ENCODE measurements at regions not wholly inside any gene's neighbourhood (a gene's known extent, or its start where the extent isn't known, plus 50 kb on each side); places are given as distances from the start of the nearest gene placed in this dataset.

GRCh38 chr22:48155446-48155845, 1393.0 kb downstream of the TBC1D22A start:
- TF ChIP-seq, protein P1, sequence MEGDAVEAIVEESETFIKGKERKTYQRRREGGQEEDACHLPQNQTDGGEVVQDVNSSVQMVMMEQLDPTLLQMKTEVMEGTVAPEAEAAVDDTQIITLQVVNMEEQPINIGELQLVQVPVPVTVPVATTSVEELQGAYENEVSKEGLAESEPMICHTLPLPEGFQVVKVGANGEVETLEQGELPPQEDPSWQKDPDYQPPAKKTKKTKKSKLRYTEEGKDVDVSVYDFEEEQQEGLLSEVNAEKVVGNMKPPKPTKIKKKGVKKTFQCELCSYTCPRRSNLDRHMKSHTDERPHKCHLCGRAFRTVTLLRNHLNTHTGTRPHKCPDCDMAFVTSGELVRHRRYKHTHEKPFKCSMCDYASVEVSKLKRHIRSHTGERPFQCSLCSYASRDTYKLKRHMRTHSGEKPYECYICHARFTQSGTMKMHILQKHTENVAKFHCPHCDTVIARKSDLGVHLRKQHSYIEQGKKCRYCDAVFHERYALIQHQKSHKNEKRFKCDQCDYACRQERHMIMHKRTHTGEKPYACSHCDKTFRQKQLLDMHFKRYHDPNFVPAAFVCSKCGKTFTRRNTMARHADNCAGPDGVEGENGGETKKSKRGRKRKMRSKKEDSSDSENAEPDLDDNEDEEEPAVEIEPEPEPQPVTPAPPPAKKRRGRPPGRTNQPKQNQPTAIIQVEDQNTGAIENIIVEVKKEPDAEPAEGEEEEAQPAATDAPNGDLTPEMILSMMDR (IDR thresholded peaks at IDR 0.05; ENCODE audit: low read depth, low read length) = no peak
- TF ChIP-seq POLR2A (IDR thresholded peaks at IDR 0.05; ENCODE audit: extremely low read depth, insufficient read length) = no peak
- TF ChIP-seq MYC (IDR thresholded peaks at IDR 0.05; ENCODE audit: low read depth, low read length) = no peak

Data from NB4 (cell line).